ENCODE measurements at regions not wholly inside any gene's neighbourhood (a gene's known extent, or its start where the extent isn't known, plus 50 kb on each side); places are given as distances from the start of the nearest gene placed in this dataset.
A peak's percentile ranks its signal among the peaks of the same experiment; 100 is the strongest.

DNA sequence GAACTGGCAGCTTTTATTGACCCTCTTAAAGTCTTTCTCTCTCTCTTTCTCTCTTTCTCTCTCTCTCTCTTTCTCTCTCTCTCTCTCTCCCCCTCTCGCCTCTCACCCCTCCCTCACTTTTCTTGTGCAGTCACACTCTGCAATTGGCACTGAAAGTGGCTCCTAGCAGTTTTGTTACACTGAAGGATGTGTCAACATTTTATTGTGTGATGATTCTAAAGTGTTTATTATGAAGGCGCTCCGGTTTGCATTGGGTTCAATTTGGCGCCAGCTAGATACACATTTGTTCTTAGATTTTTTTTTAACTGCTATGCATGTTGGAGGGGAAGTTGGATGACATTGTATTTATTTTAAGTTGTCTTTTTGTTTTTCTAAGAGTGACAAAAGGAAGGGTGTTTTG, 64.0 kb upstream of the CHRM3 start:
- Mint-ChIP-seq H3K36me3 (ENCODE audit: insufficient read depth in 2 of 2) (no peaks in the 10 kb centered on the region), H3K4me3 (no peak overlapping the region), H3K27me3 (ENCODE audit: low read depth) (peaks cover 6% of the 10 kb centered on the region), H3K4me1 (ENCODE audit: low read depth) (no peaks in the 10 kb centered on the region), H3K9me3 (no peaks in the 10 kb centered on the region), H3K27ac (no peak overlapping the region)
- no peak for ATAC-seq (replicated peaks in 1 of 2)
- no peak for DNase-seq

DNA sequence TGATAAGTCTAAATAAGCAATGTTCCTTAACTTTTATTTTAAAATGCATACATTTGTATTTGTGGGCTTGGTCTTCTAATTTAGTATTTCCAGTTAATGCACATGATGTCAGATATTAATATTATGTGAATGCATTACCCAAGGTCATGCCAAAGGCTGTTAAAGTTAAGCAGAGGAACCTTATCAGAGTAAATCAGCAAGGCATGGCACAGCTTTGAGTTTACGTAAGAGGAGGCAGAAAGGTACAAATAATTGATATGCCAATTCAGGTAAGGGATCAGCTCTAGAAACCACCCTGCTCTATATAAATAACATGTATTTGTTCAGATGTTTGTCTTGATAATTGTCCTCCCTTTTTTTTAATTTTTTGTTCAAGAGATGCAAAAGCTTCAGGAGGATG, 64.5 kb upstream of the CHRM3 start:
- Mint-ChIP-seq H3K27me3 (ENCODE audit: low read depth) (peaks cover 6% of the 10 kb centered on the region), H3K4me3 (no peak overlapping the region), H3K36me3 (ENCODE audit: insufficient read depth in 2 of 2) (no peaks in the 10 kb centered on the region), H3K4me1 (ENCODE audit: low read depth) (no peaks in the 10 kb centered on the region), H3K9me3 (no peaks in the 10 kb centered on the region), H3K27ac (no peak overlapping the region)
- ATAC-seq (replicated peaks in 1 of 2), result no peak
- DNase-seq, result no peak

DNA sequence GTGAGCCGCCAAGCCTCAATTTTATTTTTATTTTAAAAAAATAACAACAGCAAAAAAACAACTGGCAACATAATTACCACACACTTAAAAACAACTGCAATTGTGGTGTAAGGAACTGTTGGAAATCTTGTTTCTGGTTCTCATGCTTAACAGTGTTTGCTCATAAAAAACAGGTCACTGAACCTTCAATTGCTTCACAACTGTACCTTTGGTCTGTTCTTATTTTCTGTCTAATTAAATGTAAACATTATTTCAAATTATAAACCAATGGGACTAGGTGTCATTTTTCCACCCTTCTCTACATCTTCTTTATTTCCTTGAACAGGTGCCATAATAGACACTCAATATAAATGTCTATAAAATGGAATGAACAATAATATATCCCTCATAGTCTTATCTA, 68.4 kb upstream of the CHRM3 start:
- no peak overlapping the region for H3K27ac Mint-ChIP-seq
- no peaks in the 10 kb centered on the region for H3K36me3 Mint-ChIP-seq (ENCODE audit: insufficient read depth in 2 of 2)
- H3K27me3 Mint-ChIP-seq (ENCODE audit: low read depth), result peaks cover 6% of the 10 kb centered on the region
- no peaks in the 10 kb centered on the region for H3K4me1 Mint-ChIP-seq (ENCODE audit: low read depth)
- DNase-seq, result no peak
- H3K4me3 Mint-ChIP-seq, result no peak overlapping the region
- ATAC-seq (replicated peaks in 1 of 2), result no peak
- H3K9me3 Mint-ChIP-seq, result peaks cover 0 to 1% of the 10 kb centered on the region in 2 donors

DNA sequence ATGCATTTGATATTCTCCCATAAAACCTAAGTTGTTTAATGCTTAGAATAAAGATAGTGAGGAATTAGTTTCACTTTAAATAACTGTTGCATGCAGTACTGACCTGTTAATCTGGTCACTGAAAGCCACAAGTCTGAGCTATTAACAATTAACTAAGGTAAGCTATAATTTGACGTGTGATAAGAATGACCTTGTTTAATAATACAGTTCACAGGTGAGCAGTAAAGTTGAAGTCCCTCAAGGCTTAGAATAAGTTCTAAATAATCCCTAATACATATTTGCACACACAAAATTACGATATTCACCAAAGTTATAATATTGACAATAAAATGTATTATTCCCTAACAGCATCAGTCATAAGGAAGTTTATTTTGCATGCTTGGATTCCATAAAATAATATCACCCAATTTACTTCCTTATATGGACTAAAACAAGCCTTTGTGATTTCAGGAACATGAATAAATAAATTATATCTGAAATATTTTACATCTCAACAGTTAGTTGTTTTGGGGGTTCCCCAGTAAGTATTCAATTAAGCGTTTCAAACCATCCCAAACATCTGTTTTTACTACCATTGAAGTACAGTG, 70.6 kb upstream of the CHRM3 start:
- ATAC-seq (replicated peaks in 1 of 2) (no peak), DNase-seq (no peak)
- Mint-ChIP-seq H3K27me3 (ENCODE audit: low read depth) (no peaks in the 10 kb centered on the region), H3K9me3 (peaks cover 0 to 1% of the 10 kb centered on the region in 2 donors), H3K4me3 (no peak overlapping the region), H3K36me3 (ENCODE audit: insufficient read depth in 2 of 2) (no peaks in the 10 kb centered on the region), H3K4me1 (ENCODE audit: low read depth) (no peaks in the 10 kb centered on the region), H3K27ac (no peak overlapping the region)

DNA sequence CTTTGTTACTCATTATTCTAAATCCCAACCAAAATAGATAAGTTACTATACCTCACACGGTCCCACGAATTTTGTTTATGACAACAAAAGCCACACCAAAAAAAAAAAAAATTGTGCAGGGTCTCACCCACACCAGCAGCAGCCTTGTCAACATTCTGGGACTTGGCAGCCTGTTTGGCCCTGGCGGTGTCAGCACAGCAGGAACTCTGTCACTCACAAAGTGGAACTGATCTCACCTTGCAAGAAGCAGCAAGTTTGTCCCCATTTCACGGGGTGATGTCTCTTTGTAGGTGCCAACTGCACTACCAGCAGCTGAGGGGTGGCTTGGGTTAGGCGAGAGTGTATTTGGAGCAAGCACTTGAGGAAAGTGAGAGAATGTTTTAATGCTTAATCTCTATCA, 75.0 kb upstream of the CHRM3 start:
- no peak for ATAC-seq (replicated peaks in 1 of 2)
- no peak overlapping the region for H3K27ac Mint-ChIP-seq

DNA sequence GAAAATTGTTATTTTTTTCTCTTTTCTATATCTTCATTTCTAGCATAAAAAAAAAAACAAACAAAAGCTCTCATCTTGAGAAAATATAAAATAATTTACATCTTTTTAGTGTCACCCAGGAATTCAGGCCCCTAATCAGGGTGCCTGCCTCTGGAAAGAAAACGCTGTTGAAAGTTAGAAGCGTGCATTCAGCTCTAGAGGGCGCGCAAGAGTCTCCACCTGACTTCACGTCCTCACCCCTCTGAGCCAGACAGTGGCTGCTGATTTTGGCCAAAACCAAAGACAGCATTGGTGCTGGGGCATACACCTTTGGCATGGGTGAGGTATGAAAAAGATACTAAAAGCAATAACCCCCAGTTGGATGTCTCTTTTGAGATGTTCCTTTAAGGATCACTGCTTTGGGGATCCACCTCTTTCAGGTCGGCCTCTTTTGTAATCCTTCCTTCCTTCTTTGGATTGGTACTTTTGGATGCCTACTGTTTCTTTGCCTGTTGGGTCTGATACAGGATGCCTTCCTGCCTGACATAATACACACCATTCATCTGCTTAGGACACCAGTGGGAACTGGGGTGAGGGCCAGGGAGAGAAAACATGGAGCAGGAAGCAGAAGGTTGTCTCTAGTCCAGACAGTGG, 77.6 kb upstream of the CHRM3 start:
- H3K4me1 Mint-ChIP-seq (ENCODE audit: low read depth), result no peaks in the 10 kb centered on the region
- peaks cover 0 to under 1% of the 10 kb centered on the region in 2 donors for H3K9me3 Mint-ChIP-seq
- no peak overlapping the region for H3K27ac Mint-ChIP-seq
- no peak overlapping the region for H3K4me3 Mint-ChIP-seq
- H3K27me3 Mint-ChIP-seq (ENCODE audit: low read depth), result no peaks in the 10 kb centered on the region
- H3K36me3 Mint-ChIP-seq (ENCODE audit: insufficient read depth in 2 of 2), result no peaks in the 10 kb centered on the region
- DNase-seq (peak; percentile 15 to 29), ATAC-seq (replicated peaks in 1 of 2) (peak in 1 of 2 donors; percentile 36)

More for the DNA sequence above, 75.0 kb upstream of the CHRM3 start:
- Mint-ChIP-seq H3K4me3 (no peak overlapping the region), H3K36me3 (ENCODE audit: insufficient read depth in 2 of 2) (no peaks in the 10 kb centered on the region), H3K27me3 (ENCODE audit: low read depth) (no peaks in the 10 kb centered on the region), H3K9me3 (peaks cover 0 to 1% of the 10 kb centered on the region in 2 donors), H3K4me1 (ENCODE audit: low read depth) (no peaks in the 10 kb centered on the region)
- no peak for DNase-seq

DNA sequence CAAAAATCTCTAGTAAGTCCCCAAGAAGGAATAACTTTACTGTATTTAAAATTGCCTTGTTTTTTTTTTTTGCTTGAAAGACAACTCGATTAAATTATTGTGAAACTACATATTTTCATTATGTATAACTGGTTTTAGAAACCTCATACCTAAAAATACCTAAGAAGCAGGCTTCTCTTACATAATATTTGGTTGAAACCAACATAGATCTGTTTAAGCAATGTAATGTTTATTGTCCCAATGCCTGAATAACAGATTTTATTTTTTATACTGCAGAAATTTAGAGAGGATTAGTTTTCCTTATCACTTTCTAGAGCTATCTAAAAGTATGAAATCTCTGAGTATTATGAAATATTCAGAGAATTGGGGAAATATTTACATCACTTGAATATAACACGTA, 78.5 kb upstream of the CHRM3 start:
- no peaks in the 10 kb centered on the region for H3K9me3 Mint-ChIP-seq
- H3K36me3 Mint-ChIP-seq (ENCODE audit: insufficient read depth in 2 of 2), result no peaks in the 10 kb centered on the region
- H3K4me3 Mint-ChIP-seq, result no peak overlapping the region
- ATAC-seq (replicated peaks in 1 of 2), result no peak
- H3K4me1 Mint-ChIP-seq (ENCODE audit: low read depth), result no peaks in the 10 kb centered on the region
- H3K27me3 Mint-ChIP-seq (ENCODE audit: low read depth), result no peaks in the 10 kb centered on the region
- H3K27ac Mint-ChIP-seq, result no peak overlapping the region
- no peak for DNase-seq

DNA sequence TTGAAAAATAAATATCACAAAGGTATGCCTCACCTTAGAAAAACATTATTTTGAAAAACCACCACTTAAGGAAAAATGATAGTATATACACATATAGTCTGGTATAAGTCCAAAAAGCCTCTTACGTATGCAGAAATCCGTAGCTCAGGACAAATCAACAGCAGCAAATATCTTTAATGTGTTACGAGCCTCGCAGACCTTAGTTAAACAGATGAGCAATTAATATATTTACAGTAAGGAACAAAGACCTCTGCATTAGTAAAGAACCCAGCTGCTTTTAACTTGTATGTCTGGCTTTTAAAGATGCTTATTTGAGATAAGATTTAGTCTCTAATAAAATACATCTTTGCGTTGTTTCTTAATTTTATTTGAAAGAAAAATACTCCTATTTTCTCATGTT, 79.9 kb upstream of the CHRM3 start:
- Mint-ChIP-seq H3K4me1 (ENCODE audit: low read depth) (no peaks in the 10 kb centered on the region), H3K27ac (no peak overlapping the region), H3K4me3 (no peak overlapping the region), H3K27me3 (ENCODE audit: low read depth) (no peaks in the 10 kb centered on the region), H3K9me3 (no peaks in the 10 kb centered on the region), H3K36me3 (ENCODE audit: insufficient read depth in 2 of 2) (no peaks in the 10 kb centered on the region)
- ATAC-seq (replicated peaks in 1 of 2) (no peak), DNase-seq (no peak)

DNA sequence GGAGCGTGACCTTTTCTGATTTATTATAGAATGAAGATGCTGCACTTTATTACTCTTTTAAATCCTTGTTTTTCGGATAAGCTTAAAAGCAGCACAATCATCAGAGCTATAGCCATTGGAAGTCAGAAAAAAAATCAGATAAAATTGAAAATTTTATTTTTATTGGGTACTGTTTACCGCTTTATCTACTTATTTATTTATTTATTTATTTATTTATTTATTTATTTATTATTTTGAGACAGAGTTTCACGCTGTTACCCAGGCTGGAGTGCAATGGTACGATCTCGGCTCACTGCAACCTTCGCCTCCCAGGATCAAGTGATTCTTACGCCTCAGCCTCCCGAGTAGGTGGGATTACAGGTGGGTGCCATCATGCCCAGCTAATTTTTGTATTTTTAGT, 83.1 kb upstream of the CHRM3 start:
- ATAC-seq (replicated peaks in 1 of 2), result no peak
- H3K4me1 Mint-ChIP-seq (ENCODE audit: low read depth), result no peaks in the 10 kb centered on the region
- no peaks in the 10 kb centered on the region for H3K27me3 Mint-ChIP-seq (ENCODE audit: low read depth)
- no peak overlapping the region for H3K4me3 Mint-ChIP-seq
- H3K9me3 Mint-ChIP-seq, result no peaks in the 10 kb centered on the region
- no peaks in the 10 kb centered on the region for H3K36me3 Mint-ChIP-seq (ENCODE audit: insufficient read depth in 2 of 2)
- H3K27ac Mint-ChIP-seq, result no peak overlapping the region
- no peak for DNase-seq

DNA sequence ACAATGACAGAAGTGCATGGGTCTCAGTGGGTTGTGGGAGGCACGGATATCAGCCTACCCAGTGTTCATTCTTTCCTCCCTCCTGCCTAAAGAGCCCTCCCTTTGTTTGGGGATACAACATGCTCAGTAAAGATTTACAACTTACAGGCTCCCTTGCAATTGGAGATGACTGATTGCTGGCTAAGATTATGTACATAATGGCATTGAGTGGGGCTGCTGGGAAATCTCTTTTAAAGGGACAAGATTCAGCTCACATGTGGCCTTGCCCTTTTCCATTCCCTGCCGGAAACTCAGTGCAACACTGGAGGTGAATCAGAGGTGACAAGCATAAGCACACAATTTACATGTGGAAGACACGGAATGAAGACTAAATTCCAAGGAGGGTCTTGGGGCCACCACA, 83.7 kb upstream of the CHRM3 start:
- no peak overlapping the region for H3K27ac Mint-ChIP-seq
- no peaks in the 10 kb centered on the region for H3K27me3 Mint-ChIP-seq (ENCODE audit: low read depth)
- H3K9me3 Mint-ChIP-seq, result no peaks in the 10 kb centered on the region
- no peak overlapping the region for H3K4me3 Mint-ChIP-seq
- no peaks in the 10 kb centered on the region for H3K4me1 Mint-ChIP-seq (ENCODE audit: low read depth)
- H3K36me3 Mint-ChIP-seq (ENCODE audit: insufficient read depth in 2 of 2), result no peaks in the 10 kb centered on the region
- ATAC-seq (replicated peaks in 1 of 2) (no peak), DNase-seq (no peak)

DNA sequence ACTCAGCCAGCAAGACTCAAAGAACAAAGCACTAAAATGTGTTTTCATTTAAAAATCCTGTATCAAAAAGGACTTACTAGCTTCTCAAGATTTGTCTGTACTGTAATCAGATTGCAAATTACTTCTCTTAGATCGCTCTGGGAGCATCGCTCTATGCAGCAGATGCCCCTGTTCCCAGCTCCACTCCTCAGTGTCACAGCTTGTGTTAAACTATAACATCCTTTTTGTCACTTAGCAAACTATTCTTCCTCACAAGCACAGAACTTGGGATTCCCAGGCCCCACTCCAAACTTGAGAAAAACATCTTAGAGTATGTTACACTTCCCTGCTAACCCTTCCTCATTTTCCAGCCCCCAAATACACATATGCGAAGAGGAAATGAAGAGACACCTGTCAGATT, 85.1 kb upstream of the CHRM3 start:
- peaks cover 0 to 1% of the 10 kb centered on the region in 2 donors for H3K9me3 Mint-ChIP-seq
- no peaks in the 10 kb centered on the region for H3K4me1 Mint-ChIP-seq (ENCODE audit: low read depth)
- H3K27ac Mint-ChIP-seq, result no peak overlapping the region
- H3K36me3 Mint-ChIP-seq (ENCODE audit: insufficient read depth in 2 of 2), result no peaks in the 10 kb centered on the region
- no peak for ATAC-seq (replicated peaks in 1 of 2)
- no peaks in the 10 kb centered on the region for H3K27me3 Mint-ChIP-seq (ENCODE audit: low read depth)
- DNase-seq, result no peak
- H3K4me3 Mint-ChIP-seq, result no peak overlapping the region

DNA sequence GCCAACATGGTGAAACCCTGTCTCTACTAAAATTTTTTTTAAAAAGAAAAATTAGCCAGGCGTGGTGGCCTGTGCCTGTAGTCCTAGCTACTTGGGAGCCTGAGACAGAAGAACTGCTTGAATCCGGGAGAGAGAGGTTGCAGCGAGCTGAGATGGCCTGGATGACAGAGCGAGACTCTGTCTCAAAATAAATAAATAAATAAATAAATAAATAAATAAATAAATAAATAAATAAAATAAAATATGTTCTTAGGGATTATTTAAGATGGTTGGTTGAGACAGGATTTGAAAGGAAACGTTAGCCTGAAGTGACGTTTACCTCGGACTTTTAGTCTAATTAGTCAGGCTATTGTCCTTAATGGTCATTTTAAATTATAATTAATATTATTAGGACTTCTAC, 88.5 kb upstream of the CHRM3 start:
- Mint-ChIP-seq H3K4me3 (no peak overlapping the region), H3K4me1 (ENCODE audit: low read depth) (no peaks in the 10 kb centered on the region), H3K27ac (no peak overlapping the region), H3K9me3 (peaks cover 0 to 1% of the 10 kb centered on the region in 2 donors), H3K27me3 (ENCODE audit: low read depth) (no peaks in the 10 kb centered on the region), H3K36me3 (ENCODE audit: insufficient read depth in 2 of 2) (no peaks in the 10 kb centered on the region)
- DNase-seq, result no peak
- no peak for ATAC-seq (replicated peaks in 1 of 2)

DNA sequence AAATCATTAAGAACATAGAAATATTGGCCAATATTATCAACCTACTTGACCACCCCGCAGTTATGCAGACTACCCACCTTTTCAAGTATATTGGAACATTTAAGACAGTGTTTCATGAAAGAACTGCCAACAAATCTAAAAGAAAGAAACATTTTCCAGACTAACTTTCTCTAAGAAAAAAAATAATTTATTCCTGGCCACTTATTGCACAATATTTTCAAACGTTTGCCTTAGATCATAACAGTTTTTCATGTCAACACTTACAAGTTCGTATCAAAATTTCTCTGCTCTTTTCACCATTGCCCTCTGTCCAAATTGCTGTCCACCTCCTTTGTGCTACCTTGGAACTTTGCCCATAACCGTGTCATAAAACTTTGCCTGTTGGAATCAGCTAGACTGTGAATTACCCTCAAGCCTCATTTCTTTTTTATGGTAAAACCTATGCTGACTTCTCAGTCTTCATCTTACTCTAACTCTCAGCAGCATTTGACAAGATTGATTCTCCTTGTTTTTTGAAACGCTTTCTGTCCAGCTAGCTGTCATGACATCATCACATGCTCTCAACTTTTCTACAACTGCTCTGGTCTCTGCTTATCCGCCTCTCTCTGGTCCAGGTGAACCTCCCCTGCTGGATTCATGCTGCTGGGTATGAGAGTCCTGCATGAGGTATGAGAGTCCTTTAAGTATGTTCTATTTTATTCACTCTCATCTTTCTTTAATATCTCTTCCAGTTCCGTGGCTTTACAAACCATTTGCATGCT, 92.8 kb upstream of the CHRM3 start:
- DNase-seq (no peak), ATAC-seq (replicated peaks in 1 of 2) (no peak)
- H3K36me3 Mint-ChIP-seq (ENCODE audit: insufficient read depth in 2 of 2), result no peaks in the 10 kb centered on the region
- no peaks in the 10 kb centered on the region for H3K4me1 Mint-ChIP-seq (ENCODE audit: low read depth)
- H3K27me3 Mint-ChIP-seq (ENCODE audit: low read depth), result peaks cover 6% of the 10 kb centered on the region
- peaks cover 0 to 1% of the 10 kb centered on the region in 2 donors for H3K9me3 Mint-ChIP-seq
- no peak overlapping the region for H3K27ac Mint-ChIP-seq
- H3K4me3 Mint-ChIP-seq, result no peak overlapping the region

Measured in activated T-cell treated with anti-CD3 and anti-CD28 coated beads, Interleukin-2, amount 50 U/mL, for 72 hours (primary cell).